HFF-Myc (cell line): ENCODE measurements at regions not wholly inside any gene's neighbourhood (a gene's known extent, or its start where the extent isn't known, plus 50 kb on each side); places are given as distances from the start of the nearest gene placed in this dataset.

Source experiments
- DNase-seq: peaks from one replicate; pipeline ENCODE4 v3.0.0-alpha.2; 2011; ENCODE audit warnings: low read depth; ENCODE audit errors: extremely low read depth
- H3K4me3 ChIP-seq: replicated peaks from 2 replicates; pipeline ENCODE4 v1.5.1; 2011; ENCODE audit warnings: low read depth, mild to moderate bottlenecking, control low read depth, low read length
- TF ChIP-seq, protein P1 (sequence below): IDR thresholded peaks from 2 replicates; pipeline ENCODE4 v1.5.1; 2012; ENCODE audit warnings: mild to moderate bottlenecking, low read depth, low read length, control low read depth; ENCODE audit errors: missing control alignments

DNA sequence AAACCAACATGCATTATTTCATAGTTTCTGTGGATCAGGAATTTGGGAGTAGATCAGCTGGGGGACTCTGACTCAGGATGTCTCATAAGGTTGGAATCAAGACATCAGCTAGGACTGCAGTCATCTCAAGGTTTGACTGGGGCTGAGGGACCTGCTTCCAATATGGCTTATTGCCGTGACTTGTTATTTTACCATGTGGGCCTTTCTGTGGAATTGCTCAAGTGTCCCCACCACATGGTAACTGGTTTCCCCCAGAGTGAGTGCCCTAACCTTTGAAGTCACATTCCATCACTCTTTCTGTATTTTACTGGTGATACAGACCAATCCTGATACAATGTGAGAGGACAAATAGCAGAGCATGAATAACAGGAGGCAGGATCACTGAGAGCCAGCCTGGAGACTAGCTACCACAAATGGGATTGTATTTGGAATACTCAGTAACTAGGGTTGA is 70.2 kb upstream of the ELL2 start:
- DNase-seq = no peak
- TF ChIP-seq, protein P1, sequence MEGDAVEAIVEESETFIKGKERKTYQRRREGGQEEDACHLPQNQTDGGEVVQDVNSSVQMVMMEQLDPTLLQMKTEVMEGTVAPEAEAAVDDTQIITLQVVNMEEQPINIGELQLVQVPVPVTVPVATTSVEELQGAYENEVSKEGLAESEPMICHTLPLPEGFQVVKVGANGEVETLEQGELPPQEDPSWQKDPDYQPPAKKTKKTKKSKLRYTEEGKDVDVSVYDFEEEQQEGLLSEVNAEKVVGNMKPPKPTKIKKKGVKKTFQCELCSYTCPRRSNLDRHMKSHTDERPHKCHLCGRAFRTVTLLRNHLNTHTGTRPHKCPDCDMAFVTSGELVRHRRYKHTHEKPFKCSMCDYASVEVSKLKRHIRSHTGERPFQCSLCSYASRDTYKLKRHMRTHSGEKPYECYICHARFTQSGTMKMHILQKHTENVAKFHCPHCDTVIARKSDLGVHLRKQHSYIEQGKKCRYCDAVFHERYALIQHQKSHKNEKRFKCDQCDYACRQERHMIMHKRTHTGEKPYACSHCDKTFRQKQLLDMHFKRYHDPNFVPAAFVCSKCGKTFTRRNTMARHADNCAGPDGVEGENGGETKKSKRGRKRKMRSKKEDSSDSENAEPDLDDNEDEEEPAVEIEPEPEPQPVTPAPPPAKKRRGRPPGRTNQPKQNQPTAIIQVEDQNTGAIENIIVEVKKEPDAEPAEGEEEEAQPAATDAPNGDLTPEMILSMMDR = no peak
- H3K4me3 ChIP-seq = no peak overlapping the region

DNA sequence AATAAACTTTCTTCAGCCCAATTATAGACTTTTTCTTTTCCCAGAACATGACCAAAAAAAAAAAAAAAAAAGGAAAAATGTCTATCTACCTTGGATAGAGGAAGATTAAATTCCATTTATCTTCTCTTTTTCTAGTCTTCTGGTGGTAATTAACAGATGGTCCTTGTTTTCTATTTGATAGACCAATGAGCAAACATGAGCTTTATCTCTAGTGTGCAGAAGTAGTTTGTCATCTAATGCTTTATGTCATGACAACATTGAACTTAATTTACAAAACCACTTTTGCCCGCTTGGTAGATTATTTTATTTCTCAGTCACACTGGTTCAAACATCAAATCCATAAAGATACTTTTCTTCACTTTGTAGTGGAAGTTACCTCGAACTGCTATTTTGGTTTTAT is 69.5 kb upstream of the ELL2 start:
- TF ChIP-seq, protein P1 = no peak
- no peak overlapping the region for H3K4me3 ChIP-seq
- DNase-seq = no peak

DNA sequence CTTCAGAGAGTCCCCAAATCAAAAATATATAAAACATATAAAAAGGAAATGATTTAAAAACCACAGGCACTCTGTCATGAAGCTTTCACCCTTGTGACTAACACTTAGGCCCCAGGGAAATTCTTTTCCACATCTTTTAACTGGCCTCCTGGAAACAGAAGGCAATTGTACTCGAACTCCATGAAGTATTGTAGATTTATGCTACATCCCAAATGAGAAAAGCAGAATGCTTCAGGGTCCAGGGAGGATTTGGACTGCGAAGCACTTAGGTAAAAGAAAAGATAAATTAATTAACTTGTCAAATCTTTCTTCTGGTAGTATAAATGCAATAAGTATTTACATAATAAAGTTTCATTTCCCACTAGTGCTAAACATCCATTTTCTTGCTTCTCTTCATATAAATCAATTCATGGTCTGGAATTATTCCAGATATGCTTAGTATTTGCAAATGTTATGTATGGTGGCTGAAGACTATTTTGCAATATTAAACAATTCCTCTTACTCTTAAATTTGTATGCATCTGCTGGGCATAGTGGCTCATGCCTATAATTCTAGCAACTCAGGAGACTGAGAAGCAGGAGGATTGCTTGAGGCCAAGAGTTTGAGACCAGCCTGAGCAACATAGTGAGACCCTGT is 64.9 kb upstream of the ELL2 start:
- no peak overlapping the region for H3K4me3 ChIP-seq
- DNase-seq = no peak
- TF ChIP-seq, protein P1 = no peak

DNA sequence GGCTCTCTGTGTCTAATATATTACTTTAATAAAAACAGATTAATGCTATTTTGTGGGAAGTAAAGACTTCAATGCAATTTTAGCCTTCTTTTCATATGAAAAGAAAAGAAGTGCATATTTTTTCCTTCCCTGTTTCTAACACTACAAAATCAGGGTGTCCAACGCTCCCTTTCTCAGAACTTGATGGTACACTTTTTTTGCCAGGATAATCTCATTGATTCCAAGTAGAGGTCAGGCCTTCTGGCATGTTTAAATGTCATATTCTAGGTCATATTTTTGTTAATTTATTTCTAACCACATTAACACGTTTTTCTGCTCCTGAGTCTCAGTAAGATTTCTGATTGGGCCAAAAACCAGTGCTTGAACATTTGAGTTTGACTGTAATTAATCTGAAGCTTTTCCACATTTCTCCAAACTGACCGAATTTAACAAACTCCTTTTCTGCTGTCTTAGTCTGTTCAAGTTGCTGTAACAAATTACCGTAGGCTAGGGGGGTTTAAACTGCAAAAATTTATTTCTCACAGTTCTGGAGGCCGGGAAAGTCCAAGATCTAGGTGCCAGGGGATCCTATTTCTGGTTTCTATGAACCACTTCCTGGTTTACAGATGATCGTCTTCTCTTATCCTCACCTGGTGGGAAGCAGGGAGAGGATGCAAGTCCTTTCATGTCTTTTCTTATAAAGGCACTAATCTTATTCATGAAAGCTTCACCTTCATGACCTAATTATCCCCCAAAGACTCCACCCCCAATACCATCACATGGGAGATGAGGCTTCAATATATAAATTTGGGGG is 63.2 kb upstream of the ELL2 start:
- H3K4me3 ChIP-seq = no peak overlapping the region
- DNase-seq = no peak
- TF ChIP-seq, protein P1 = no peak

DNA sequence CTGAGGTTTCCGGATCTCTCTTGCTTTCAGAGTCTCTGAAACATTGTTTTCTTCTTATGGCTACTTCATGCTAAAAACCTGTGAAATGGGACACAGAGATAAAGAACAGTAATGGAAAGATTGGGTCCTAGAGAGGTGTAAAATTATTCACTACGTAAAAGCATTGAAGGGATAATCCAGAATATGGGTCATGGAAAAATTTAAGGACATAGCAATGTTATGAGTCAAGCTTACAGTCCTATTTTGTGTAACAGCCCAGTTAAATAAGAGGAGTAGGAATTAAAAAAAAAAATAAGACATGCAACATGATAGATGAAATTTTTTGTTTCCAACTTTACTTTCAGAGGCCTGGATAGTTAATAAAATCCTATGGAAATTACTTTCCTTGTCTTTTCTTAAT is 61.9 kb upstream of the ELL2 start:
- no peak overlapping the region for H3K4me3 ChIP-seq
- no peak for DNase-seq
- TF ChIP-seq, protein P1 = no peak

GRCh38 chr5:96022971-96023370 is 61.3 kb upstream of the ELL2 start:
- DNase-seq = no peak
- no peak overlapping the region for H3K4me3 ChIP-seq
- TF ChIP-seq, protein P1 = no peak
